ENCODE measurements at regions not wholly inside any gene's neighbourhood (a gene's known extent, or its start where the extent isn't known, plus 50 kb on each side); places are given as distances from the start of the nearest gene placed in this dataset.

- TF ChIP-seq TSHZ2 (CRISPR knock-in tag; IDR thresholded peaks at IDR 0.05) (no peak), OSR1 (CRISPR knock-in tag; IDR thresholded peaks at IDR 0.05) (no peak), SNAI2 (CRISPR knock-in tag; IDR thresholded peaks at IDR 0.05) (no peak), POU6F1 (CRISPR knock-in tag; IDR thresholded peaks at IDR 0.05; ENCODE audit: borderline replicate concordance, low read depth) (no peak), RARB (CRISPR knock-in tag; IDR thresholded peaks at IDR 0.05) (no peak), ZFP3 (CRISPR knock-in tag; IDR thresholded peaks at IDR 0.05) (no peak)
Observed at GRCh38 chr5:8693341-8693844, 824.4 kb downstream of the MTRR start (continued).

- TF ChIP-seq GLIS3 (CRISPR knock-in tag; IDR thresholded peaks at IDR 0.05) (no peak), ARNTL (CRISPR knock-in tag; IDR thresholded peaks at IDR 0.05; ENCODE audit: borderline replicate concordance, low read depth) (no peak), ZNF70 (CRISPR knock-in tag; IDR thresholded peaks at IDR 0.05) (no peak), POU6F1 (CRISPR knock-in tag; IDR thresholded peaks at IDR 0.05; ENCODE audit: borderline replicate concordance, low read depth) (no peak), ZNF8 (CRISPR knock-in tag; IDR thresholded peaks at IDR 0.05) (no peak), ZFP30 (CRISPR knock-in tag; IDR thresholded peaks at IDR 0.05) (no peak), CSDC2 (CRISPR knock-in tag; IDR thresholded peaks at IDR 0.05) (no peak), ESRRG (CRISPR knock-in tag; IDR thresholded peaks at IDR 0.05) (no peak), CSRNP3 (CRISPR knock-in tag; IDR thresholded peaks at IDR 0.05) (no peak), PPARA (CRISPR knock-in tag; IDR thresholded peaks at IDR 0.05; ENCODE audit: borderline replicate concordance) (no peak), BACH2 (CRISPR knock-in tag; IDR thresholded peaks at IDR 0.05; ENCODE audit: borderline replicate concordance) (no peak), SNAI2 (CRISPR knock-in tag; IDR thresholded peaks at IDR 0.05) (no peak), ZNF565 (CRISPR knock-in tag; conservative IDR thresholded peaks at IDR 0.05; ENCODE audit: low read depth) (no peak), RARB (CRISPR knock-in tag; IDR thresholded peaks at IDR 0.05) (no peak), PATZ1 (CRISPR knock-in tag; IDR thresholded peaks at IDR 0.05; ENCODE audit: borderline replicate concordance) (no peak), ISL1 (CRISPR knock-in tag; IDR thresholded peaks at IDR 0.05) (no peak), CREB5 (CRISPR knock-in tag; IDR thresholded peaks at IDR 0.05; ENCODE audit: low read depth) (no peak), TOX (CRISPR knock-in tag; IDR thresholded peaks at IDR 0.05; ENCODE audit: borderline replicate concordance) (no peak), OSR1 (CRISPR knock-in tag; IDR thresholded peaks at IDR 0.05) (no peak), ZC3H10 (CRISPR knock-in tag; IDR thresholded peaks at IDR 0.05) (no peak)
- no peak for ATAC-seq
Observed at GRCh38 chr5:8694545-8694944, 825.6 kb downstream of the MTRR start.

Data from SK-N-SH treated with all-trans-retinoic acid at 6 μM for 48 hours (cell line).